ENCODE measurements at regions not wholly inside any gene's neighbourhood (a gene's known extent, or its start where the extent isn't known, plus 50 kb on each side); places are given as distances from the start of the nearest gene placed in this dataset.

GRCh38 chr12:127263621-127264020, 1003.3 kb upstream of the TMEM132C start:
- TF ChIP-seq CTCF (IDR thresholded peaks at IDR 0.05) (no peak), POLR2A (IDR thresholded peaks at IDR 0.05) (no peak)
